ENCODE measurements at regions not wholly inside any gene's neighbourhood (a gene's known extent, or its start where the extent isn't known, plus 50 kb on each side); places are given as distances from the start of the nearest gene placed in this dataset.

DNA sequence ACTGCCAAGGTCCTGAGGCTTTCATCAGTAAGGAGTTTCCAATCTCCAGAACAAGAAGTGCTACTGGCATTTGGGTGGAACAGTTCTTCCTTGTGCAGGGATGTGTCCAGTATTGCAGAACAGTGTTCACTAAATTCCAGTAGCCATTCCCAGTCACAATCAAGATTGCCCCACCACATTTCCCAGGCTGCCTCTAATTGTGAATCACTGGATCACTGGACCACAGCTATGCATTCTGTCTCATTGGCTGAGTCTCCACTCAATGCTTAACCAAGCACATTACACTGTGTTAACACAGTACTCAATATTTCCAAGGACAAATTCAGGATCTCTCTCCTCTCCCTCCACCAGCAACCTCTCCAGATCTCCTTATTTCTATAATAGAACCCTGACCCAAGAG lies 160.2 kb upstream of the CCDC150 start:
- H3K4me1 Mint-ChIP-seq (ENCODE audit: unreplicated experiment): no peaks in the 10 kb centered on the region
- DNase-seq (ENCODE audit: extremely low spot score, unreplicated experiment): no peak
- no peak for TF ChIP-seq CTCF (conservative IDR thresholded peaks at IDR 0.05)
- H3K9me3 Mint-ChIP-seq: no peaks in the 10 kb centered on the region
- no peaks in the 10 kb centered on the region for H3K36me3 Mint-ChIP-seq
- no peak overlapping the region for H3K4me3 Mint-ChIP-seq
- H3K27me3 Mint-ChIP-seq: peaks cover 5% of the 10 kb centered on the region
- no peak overlapping the region for H3K27ac Mint-ChIP-seq

- no peaks in the 10 kb centered on the region for H3K36me3 Mint-ChIP-seq
- H3K27ac Mint-ChIP-seq: no peak overlapping the region
- no peaks in the 10 kb centered on the region for H3K9me3 Mint-ChIP-seq
- peaks cover 6% of the 10 kb centered on the region for H3K27me3 Mint-ChIP-seq
- no peak for DNase-seq (ENCODE audit: extremely low spot score, unreplicated experiment)
- TF ChIP-seq CTCF (conservative IDR thresholded peaks at IDR 0.05): no peak
- no peaks in the 10 kb centered on the region for H3K4me1 Mint-ChIP-seq (ENCODE audit: unreplicated experiment)
- H3K4me3 Mint-ChIP-seq: no peak overlapping the region
These were observed 158.7 kb upstream of the CCDC150 start for GRCh38 chr2:196480653-196481323.

DNA sequence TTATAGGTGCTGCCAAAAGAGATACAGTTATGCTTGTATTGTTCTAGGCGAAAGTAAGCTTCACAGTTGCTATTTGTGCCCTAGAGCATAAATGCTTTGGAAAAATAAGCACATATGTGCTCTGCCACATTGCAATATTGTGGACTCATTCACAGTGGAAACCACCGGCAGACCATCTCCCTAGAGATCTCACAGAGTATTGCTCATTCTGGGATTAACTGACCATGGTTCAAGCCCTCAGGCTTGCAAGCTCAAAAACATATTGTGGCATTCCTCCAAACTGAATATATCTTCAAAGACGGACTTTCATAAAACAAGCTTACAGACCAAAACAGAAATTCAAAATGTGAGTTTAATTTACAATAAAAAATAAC lies 158.2 kb upstream of the CCDC150 start:
- no peak overlapping the region for H3K4me3 Mint-ChIP-seq
- H3K27ac Mint-ChIP-seq: no peak overlapping the region
- no peaks in the 10 kb centered on the region for H3K36me3 Mint-ChIP-seq
- TF ChIP-seq CTCF (conservative IDR thresholded peaks at IDR 0.05): no peak
- H3K4me1 Mint-ChIP-seq (ENCODE audit: unreplicated experiment): peaks cover 4% of the 10 kb centered on the region
- DNase-seq (ENCODE audit: extremely low spot score, unreplicated experiment): no peak
- peaks cover 6% of the 10 kb centered on the region for H3K27me3 Mint-ChIP-seq
- no peaks in the 10 kb centered on the region for H3K9me3 Mint-ChIP-seq

GRCh38 chr2:196482119-196483065 lies 157.1 kb upstream of the CCDC150 start:
- H3K4me1 Mint-ChIP-seq (ENCODE audit: unreplicated experiment): peaks cover 6% of the 10 kb centered on the region
- H3K36me3 Mint-ChIP-seq: no peaks in the 10 kb centered on the region
- no peak overlapping the region for H3K4me3 Mint-ChIP-seq
- peaks cover 6% of the 10 kb centered on the region for H3K27me3 Mint-ChIP-seq
- DNase-seq (ENCODE audit: extremely low spot score, unreplicated experiment): no peak
- TF ChIP-seq CTCF (conservative IDR thresholded peaks at IDR 0.05): no peak
- no peaks in the 10 kb centered on the region for H3K9me3 Mint-ChIP-seq
- no peak overlapping the region for H3K27ac Mint-ChIP-seq

- Mint-ChIP-seq H3K4me3 (no peak overlapping the region), H3K27ac (no peak overlapping the region), H3K36me3 (no peaks in the 10 kb centered on the region), H3K27me3 (peaks cover 3% of the 10 kb centered on the region), H3K4me1 (ENCODE audit: unreplicated experiment) (peaks cover 8% of the 10 kb centered on the region), H3K9me3 (no peaks in the 10 kb centered on the region)
- no peak for TF ChIP-seq CTCF (conservative IDR thresholded peaks at IDR 0.05)
- no peak for DNase-seq (ENCODE audit: extremely low spot score, unreplicated experiment)
These were observed 153.4 kb upstream of the CCDC150 start for GRCh38 chr2:196486146-196486545.

All from type B pancreatic cell (in vitro differentiated cells).